Aorta (tissue), 5 donors: ENCODE measurements at regions not wholly inside any gene's neighbourhood (a gene's known extent, or its start where the extent isn't known, plus 50 kb on each side); places are given as distances from the start of the nearest gene placed in this dataset.
"Not testable (repeated sequence)": the region's sequence is repeated elsewhere in the genome, so short reads cannot be mapped to it uniquely, and the experiment has no call there.

Experiments used
- ATAC-seq: fragments of 200-7000 bp; cut with Tn5 transposase; one replicate; pipeline ENCODE4 v1.9.1; 2022; ENCODE audit warnings: moderate library complexity; ENCODE audit not compliant: low FRiP score
- DNase-seq, 2 donors: peaks; one replicate each; pipeline ENCODE4 v3.0.0-alpha.2; 2020
- H3K27ac ChIP-seq, 2 donors: one replicate each; pipeline ENCODE4 v1.5.1; 2013; ENCODE audit warnings: low read length in 2 of 2, mild to moderate bottlenecking in 2 of 2, moderate library complexity in 2 of 2, control low read depth in 1 of 2, inconsistent platforms in 1 of 2, low read depth in 1 of 2
- H3K27me3 ChIP-seq, 2 donors: one replicate each; pipeline ENCODE4 v1.6.1; 2013; ENCODE audit warnings: control low read depth in 1 of 2, low read length in 1 of 2, mild to moderate bottlenecking in 1 of 2, moderate library complexity in 1 of 2; ENCODE audit not compliant: insufficient read depth in 2 of 2, control insufficient read depth in 1 of 2
- H3K36me3 ChIP-seq, 2 donors: one replicate each; pipeline ENCODE4 v1.6.1; 2013; ENCODE audit warnings: control low read depth in 1 of 2, low read length in 1 of 2, mild to moderate bottlenecking in 1 of 2; ENCODE audit not compliant: insufficient read depth in 2 of 2, control insufficient read depth in 1 of 2
- H3K4me1 ChIP-seq, 2 donors: one replicate each; pipeline ENCODE4 v1.6.1; 2013; ENCODE audit warnings: low read length in 2 of 2, control low read depth in 1 of 2, mild to moderate bottlenecking in 1 of 2, moderate library complexity in 1 of 2; ENCODE audit not compliant: insufficient read depth in 2 of 2, control insufficient read depth in 1 of 2
- H3K4me3 ChIP-seq, 2 donors: one replicate each; pipeline ENCODE4 v1.5.1; 2013; ENCODE audit warnings: low read length in 2 of 2, control low read depth in 1 of 2, mild to moderate bottlenecking in 1 of 2
- H3K9me3 ChIP-seq: one replicate; pipeline ENCODE4 v1.6.1; 2013; ENCODE audit warnings: mild to moderate bottlenecking, low read length; ENCODE audit not compliant: control insufficient read depth
- WGBS, 2 donors: extraction: QIAGEN DNeasy Blood & Tissue Kit; methylation state at CpG; one replicate each; pipeline ENCODE4 v1.1.7; 2013; 5-methylcytosine and 5-hydroxymethylcytosine counted together
- intact Hi-C, 2 donors: fragments of 100-400 bp; cut with DNase I; formaldehyde crosslinking; loops; one replicate each; pipeline versions ENCODE4 v1.14.2 to v1.15.0; 2022
- donor health status: healthy with polysubstance abuse.
- donor health status: Bipolar disorder and iron deficiency.
- donor health status: DM: no; HTN: no; CAD: no.
- donor health status: DM: no; HTN: no; CAD: no.
- donor health status: DM: yes; HTN: yes; CAD: no.

DNA sequence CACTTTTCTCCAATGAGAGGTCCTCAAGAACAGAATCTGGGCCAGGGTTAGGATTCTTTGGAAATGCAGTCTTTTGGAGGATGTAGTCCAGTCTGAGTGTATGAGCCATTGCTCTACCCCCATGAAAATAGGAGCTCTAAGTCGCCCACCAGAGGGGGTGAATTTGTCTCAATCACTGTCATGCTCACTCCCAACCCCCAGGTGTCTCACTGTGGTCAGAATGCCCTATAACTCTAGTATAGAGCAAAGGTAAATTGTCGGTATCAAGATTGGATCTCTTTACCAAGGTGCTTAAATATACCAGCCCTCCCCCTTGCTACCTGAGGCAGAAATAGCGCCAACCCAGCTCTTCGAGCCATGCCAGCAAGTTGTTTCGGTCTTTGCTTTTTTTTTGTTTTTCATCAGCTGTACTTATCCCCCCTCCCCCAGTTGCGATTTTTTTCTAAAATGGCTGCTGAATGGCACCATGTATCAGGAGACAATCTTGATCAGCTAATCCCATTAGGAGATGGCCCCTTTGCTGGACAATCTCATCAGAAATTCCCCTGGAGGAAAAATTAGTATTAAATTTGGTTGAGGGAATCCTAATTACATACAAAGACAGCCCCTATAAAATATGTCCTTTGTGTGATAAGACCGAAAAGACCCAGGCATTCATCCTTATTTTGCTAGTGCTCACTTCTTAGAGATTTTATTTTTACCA is 130.7 kb downstream of the EBLN2 start:
- no peak overlapping the region for H3K4me3 ChIP-seq
- intact Hi-C loops, result no loop called here
- H3K27me3 ChIP-seq, result no peaks in the 10 kb centered on the region
- no peak for DNase-seq
- ATAC-seq, result no peak
- no peaks in the 10 kb centered on the region for H3K4me1 ChIP-seq
- 89 to 91% methylated on average over 7 of the region's 7 CpGs for WGBS, 2 donors
- no peaks in the 10 kb centered on the region for H3K9me3 ChIP-seq
- no peak overlapping the region for H3K27ac ChIP-seq
- no peaks in the 10 kb centered on the region for H3K36me3 ChIP-seq

DNA sequence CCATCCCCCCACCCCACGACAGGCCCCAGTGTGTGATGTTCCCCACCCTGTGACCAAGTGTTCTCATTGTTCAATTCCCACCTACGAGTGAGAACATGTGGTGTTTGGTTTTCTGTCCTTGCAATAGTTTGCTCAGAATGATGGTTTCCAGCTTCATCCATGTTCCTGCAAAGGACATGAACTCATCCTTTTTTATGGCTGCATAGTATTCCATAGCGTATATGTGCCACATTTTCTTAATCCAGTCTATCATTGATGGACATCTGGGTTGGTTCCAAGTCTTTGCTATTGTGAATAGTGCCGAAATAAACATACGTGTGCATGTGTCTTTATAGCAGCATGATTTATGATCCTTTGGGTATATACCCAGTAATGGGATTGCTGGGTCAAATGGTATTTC is 132.5 kb downstream of the EBLN2 start:
- H3K36me3 ChIP-seq, H3K27me3 ChIP-seq, H3K4me3 ChIP-seq, intact Hi-C loops, DNase-seq, H3K27ac ChIP-seq, H3K4me1 ChIP-seq, H3K9me3 ChIP-seq, ATAC-seq: not testable (repeated sequence)
- 87 to 91% methylated on average over 5 of the region's 5 CpGs for WGBS, 2 donors

DNA sequence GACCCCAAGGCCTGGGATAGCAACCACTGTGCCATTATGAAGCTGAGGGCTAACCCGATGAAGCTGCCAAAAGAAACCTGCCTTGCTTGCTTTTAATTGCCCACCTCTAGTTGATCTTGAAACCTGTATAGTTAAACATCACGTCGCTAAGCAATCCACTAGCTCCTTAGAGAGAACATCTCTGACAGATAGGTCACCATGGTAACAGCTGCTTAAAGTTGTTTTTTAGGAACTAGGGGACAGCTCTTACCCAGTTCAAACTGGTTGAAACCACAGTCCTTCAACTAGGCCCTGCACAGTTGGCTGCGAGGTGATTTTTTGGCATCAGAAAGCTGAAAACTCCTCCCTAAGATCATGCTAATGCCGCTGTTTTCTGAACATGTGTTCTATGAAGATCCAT is 135.7 kb downstream of the EBLN2 start:
- DNase-seq, result no peak
- 95 to 96% methylated on average over 5 of the region's 5 CpGs for WGBS, 2 donors
- H3K27me3 ChIP-seq, result no peaks in the 10 kb centered on the region
- H3K4me3 ChIP-seq, result no peak overlapping the region
- no peak for ATAC-seq
- H3K36me3 ChIP-seq, result no peaks in the 10 kb centered on the region
- H3K27ac ChIP-seq, result no peak overlapping the region
- H3K9me3 ChIP-seq, result no peaks in the 10 kb centered on the region
- intact Hi-C loops, result no loop called here
- H3K4me1 ChIP-seq, result no peaks in the 10 kb centered on the region

DNA sequence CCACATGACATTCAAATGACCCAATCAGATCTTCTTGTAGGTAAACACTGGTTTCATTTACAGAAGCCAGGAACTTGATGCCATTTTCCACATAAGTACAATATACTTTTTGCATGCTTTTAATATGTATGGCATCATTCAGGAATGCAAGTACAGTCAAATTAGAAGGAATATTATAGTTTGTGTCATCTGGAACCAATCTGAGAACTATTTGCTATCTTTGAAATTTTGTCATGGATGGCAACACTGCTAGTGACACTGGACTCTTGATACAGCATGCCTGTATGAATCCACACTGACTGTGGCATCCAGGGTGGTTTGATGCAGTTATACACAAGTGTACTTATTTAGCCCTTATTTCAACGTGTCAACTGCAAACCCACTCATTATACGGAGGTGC is 141.6 kb downstream of the EBLN2 start:
- ATAC-seq (no peak), DNase-seq (no peak)
- H3K27me3 ChIP-seq, result peaks cover 0 to 3% of the 10 kb centered on the region in 2 donors
- no peaks in the 10 kb centered on the region for H3K9me3 ChIP-seq
- intact Hi-C loops, result no loop called here
- H3K4me1 ChIP-seq, result peaks cover 0 to 2% of the 10 kb centered on the region in 2 donors
- WGBS, 2 donors, result 93 to 94% methylated on average over 2 of the region's 2 CpGs
- H3K4me3 ChIP-seq, result no peak overlapping the region
- H3K27ac ChIP-seq, result no peak overlapping the region
- no peaks in the 10 kb centered on the region for H3K36me3 ChIP-seq

DNA sequence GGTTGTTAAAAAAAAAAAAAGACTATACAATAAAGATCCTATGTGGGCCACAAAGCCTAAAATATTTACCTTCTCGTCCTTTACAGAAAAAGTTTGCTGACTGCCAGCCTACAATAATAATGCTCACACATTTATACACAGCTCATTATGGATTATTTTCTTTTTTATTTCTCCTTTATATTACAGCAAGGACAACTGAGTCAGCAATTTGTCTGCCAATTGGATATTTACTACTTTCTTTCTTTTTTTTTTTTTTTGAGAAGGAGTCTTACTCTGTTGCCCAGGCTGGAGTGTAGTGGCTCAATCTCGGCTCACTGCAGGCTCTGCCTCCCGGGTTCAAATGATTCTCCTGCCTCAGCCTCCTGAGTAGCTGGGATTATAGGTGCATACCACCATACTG is 142.2 kb downstream of the EBLN2 start:
- 92 to 96% methylated on average over 3 of the region's 3 CpGs for WGBS, 2 donors
- Histone ChIP-seq H3K27me3 (peaks cover 0 to 3% of the 10 kb centered on the region in 2 donors), H3K4me1 (peaks cover 0 to 2% of the 10 kb centered on the region in 2 donors), H3K27ac (no peak overlapping the region), H3K4me3 (no peak overlapping the region), H3K36me3 (no peaks in the 10 kb centered on the region), H3K9me3 (no peaks in the 10 kb centered on the region)
- DNase-seq (no peak), ATAC-seq (no peak)
- intact Hi-C loops, result no loop called here

DNA sequence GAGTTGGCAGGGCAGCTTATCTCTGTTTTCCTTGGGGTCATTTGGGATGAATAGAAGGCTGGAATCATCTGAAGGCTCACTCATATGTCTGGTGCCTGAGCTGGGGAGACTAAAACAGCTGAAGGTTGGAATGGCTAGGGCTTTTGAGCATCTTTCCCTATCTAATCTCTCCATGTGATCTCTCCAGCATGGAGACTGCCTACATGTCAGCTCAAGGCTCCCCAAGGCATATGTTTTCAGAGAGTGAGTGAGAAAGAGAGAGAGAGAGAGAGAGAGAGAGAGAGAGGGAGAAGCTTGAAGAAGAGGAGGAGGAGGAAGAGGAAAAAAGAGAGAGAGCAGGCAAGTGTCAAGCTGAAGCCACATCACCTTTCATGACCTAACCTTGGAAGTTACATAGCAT is 143.4 kb downstream of the EBLN2 start:
- Histone ChIP-seq H3K27ac (no peak overlapping the region), H3K4me3 (no peak overlapping the region), H3K36me3 (no peaks in the 10 kb centered on the region), H3K27me3 (peaks cover 0 to 3% of the 10 kb centered on the region in 2 donors), H3K4me1 (peaks cover 0 to 2% of the 10 kb centered on the region in 2 donors), H3K9me3 (no peaks in the 10 kb centered on the region)
- ATAC-seq (no peak), DNase-seq (no peak)
- intact Hi-C loops, result no loop called here

DNA sequence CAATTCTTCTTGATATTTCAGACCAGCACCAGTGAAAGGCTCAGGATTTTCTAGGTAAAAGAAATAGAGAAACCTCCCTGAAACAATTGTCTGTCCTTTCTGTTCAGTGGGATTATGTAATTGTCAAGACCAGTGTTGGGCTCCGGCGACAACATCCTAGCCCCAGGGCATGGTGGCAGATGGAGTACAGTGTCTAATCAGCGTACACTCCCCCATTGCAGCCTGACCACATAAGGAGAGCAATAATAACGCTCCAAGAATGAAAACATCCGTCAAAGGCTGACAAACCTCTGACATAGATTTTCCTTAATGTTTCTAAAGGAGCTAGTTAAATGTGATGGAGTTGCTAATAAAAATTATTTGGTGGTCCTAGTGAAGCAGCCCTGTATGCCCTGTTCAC is 144.6 kb downstream of the EBLN2 start:
- 90 to 92% methylated on average over 5 of the region's 5 CpGs for WGBS, 2 donors
- H3K9me3 ChIP-seq, result no peaks in the 10 kb centered on the region
- intact Hi-C loops, result no loop called here
- H3K27ac ChIP-seq, result no peak overlapping the region
- H3K27me3 ChIP-seq, result peaks cover 0 to 3% of the 10 kb centered on the region in 2 donors
- H3K4me3 ChIP-seq, result no peak overlapping the region
- H3K4me1 ChIP-seq, result peaks cover 0 to 2% of the 10 kb centered on the region in 2 donors
- DNase-seq (no peak), ATAC-seq (no peak)
- no peaks in the 10 kb centered on the region for H3K36me3 ChIP-seq

DNA sequence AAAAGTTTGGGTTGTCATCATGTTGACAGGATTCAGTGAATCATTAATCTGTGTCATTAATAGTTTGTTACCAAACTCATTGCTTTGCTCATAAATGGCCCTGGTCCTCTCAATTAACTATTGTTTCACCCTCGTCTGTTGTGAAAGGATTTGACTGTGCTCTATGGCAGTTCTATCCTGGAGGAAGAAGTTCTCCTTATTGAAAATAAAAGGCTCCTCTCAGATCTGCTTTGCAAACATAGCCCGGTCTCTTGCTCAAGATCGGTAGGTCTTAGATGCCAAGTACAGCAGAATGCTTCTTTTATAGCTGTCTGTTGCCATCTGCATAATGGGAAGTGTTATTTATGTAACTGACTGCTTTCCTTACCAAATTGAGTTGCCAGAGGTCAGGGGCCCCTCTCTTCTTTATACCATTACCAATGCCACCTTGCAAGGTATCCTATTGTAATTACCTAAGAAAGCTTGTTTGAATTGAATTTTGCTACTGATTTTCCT is 146.5 kb downstream of the EBLN2 start:
- WGBS, 2 donors, result 67 to 74% methylated on average over 3 of the region's 3 CpGs
- Histone ChIP-seq H3K4me3 (no peak overlapping the region), H3K36me3 (no peaks in the 10 kb centered on the region), H3K27ac (no peak overlapping the region), H3K4me1 (no peaks in the 10 kb centered on the region), H3K27me3 (peaks cover 0 to 3% of the 10 kb centered on the region in 2 donors), H3K9me3 (peaks cover 2% of the 10 kb centered on the region)
- ATAC-seq (no peak), DNase-seq (no peak)
- intact Hi-C loops, result no loop called here

DNA sequence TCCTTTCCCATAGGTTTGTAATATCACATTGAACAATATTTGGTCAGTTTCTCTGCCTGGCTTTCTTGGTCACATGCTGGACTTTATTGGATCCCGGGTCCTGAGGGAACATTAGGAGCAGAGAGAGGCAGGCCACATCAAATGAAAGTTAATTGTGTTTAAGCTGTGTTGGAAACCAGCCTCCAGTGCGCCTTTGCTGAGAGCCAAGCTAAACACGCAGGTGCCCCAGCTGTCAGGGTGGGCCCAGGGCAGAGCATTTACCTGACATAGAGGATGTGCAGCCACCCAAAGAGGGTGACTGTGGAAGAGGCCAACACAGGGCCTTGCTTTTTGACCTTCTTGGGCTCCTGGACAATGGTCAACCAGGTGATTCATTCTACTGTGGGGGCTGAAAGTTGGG is 149.3 kb downstream of the EBLN2 start:
- no peak overlapping the region for H3K27ac ChIP-seq
- intact Hi-C loops, result no loop called here
- H3K4me3 ChIP-seq, result no peak overlapping the region
- H3K9me3 ChIP-seq, result peaks cover 2% of the 10 kb centered on the region
- WGBS, 2 donors, result 91 to 95% methylated on average over 3 of the region's 3 CpGs
- ATAC-seq, result no peak
- H3K27me3 ChIP-seq, result peaks cover 0 to 3% of the 10 kb centered on the region in 2 donors
- no peaks in the 10 kb centered on the region for H3K36me3 ChIP-seq
- H3K4me1 ChIP-seq, result no peaks in the 10 kb centered on the region
- DNase-seq, result no peak
